Right lobe of liver (tissue), 4 donors: ENCODE measurements at regions not wholly inside any gene's neighbourhood (a gene's known extent, or its start where the extent isn't known, plus 50 kb on each side); places are given as distances from the start of the nearest gene placed in this dataset.

Source experiments
- POLR2A ChIP-seq: fragments of 450-650 bp; IDR thresholded peaks from one replicate; pipeline ENCODE4 v1.6.1; 2017; ENCODE audit warnings: antibody characterized with exemption, mild to moderate bottlenecking
- TF ChIP-seq, protein P1 (sequence below), 4 donors: fragments of 200-600 bp in 3 of 4; fragments of 450-650 bp in 1 of 4; IDR thresholded peaks; one replicate each; pipeline versions ENCODE4 v1.5.1 to v1.8.0; 2016 to 2022; ENCODE audit warnings: antibody characterized with exemption in 4 of 4, mild to moderate bottlenecking in 2 of 4
- donor health status: DM: no; HTN: no; CAD: no.
- donor health status: DM: no; HTN: no; CAD: no.
- donor health status: DM: no; HTN: yes; CAD: no.

DNA sequence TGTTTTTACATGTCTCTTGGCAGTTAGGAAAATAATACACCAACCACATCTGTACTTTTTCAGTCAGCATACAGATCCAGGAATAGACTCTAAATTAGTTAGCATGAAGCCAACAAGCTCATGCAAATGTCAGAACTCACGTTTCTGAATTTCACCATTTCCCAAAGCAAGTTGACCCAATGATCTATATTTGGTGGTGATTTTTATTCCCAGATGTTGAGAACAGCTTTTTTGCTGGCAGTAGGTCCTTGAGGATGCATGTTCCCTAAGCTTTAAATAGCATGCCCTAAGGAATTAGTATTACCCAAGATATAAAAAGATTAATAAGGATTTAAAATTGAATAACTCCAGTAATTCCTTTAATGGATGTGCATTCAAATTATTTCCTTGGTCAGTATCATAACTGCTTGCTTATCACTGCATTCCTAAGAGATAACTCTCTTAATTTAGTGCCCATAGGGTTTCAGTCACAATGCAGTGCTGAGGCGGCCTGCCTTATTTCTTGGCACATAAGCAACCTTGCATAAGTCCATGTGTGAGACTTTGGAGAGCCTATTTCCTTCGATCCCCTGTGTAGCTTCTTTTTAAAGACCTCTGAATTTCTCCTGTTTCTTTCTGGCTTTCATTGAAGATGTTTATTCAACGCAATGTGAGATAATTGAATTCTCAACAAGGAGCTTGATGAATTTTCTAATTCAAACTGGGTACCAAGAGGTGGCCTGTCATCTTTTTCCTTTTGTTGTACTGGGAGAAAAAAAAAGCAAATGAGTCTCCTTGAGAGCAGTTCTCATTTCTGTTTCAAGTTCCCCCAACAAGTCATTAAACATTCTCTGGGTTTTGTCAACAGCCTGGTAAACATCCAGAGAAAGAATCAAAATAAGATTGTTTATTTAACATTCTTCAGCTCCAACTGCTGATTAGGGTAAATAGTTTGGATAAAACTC, 135.3 kb upstream of the MEOX2 start:
- no peak for TF ChIP-seq POLR2A
- TF ChIP-seq, protein P1, sequence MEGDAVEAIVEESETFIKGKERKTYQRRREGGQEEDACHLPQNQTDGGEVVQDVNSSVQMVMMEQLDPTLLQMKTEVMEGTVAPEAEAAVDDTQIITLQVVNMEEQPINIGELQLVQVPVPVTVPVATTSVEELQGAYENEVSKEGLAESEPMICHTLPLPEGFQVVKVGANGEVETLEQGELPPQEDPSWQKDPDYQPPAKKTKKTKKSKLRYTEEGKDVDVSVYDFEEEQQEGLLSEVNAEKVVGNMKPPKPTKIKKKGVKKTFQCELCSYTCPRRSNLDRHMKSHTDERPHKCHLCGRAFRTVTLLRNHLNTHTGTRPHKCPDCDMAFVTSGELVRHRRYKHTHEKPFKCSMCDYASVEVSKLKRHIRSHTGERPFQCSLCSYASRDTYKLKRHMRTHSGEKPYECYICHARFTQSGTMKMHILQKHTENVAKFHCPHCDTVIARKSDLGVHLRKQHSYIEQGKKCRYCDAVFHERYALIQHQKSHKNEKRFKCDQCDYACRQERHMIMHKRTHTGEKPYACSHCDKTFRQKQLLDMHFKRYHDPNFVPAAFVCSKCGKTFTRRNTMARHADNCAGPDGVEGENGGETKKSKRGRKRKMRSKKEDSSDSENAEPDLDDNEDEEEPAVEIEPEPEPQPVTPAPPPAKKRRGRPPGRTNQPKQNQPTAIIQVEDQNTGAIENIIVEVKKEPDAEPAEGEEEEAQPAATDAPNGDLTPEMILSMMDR (IDR thresholded peaks at IDR 0.05) = no peak
